ENCODE measurements at regions not wholly inside any gene's neighbourhood (a gene's known extent, or its start where the extent isn't known, plus 50 kb on each side); places are given as distances from the start of the nearest gene placed in this dataset.

- DNase-seq = no peak
These were observed 268.5 kb downstream of the ENC1 start for GRCh38 chr5:74372051-74372450.

- DNase-seq = no peak
These were observed 268.9 kb downstream of the ENC1 start for GRCh38 chr5:74371621-74372020.

- DNase-seq = no peak
These were observed 270.4 kb downstream of the ENC1 start for GRCh38 chr5:74370168-74370567.

GRCh38 chr5:74369173-74369572 is 271.4 kb downstream of the ENC1 start:
- DNase-seq = no peak

GRCh38 chr5:74367934-74368333 is 272.6 kb downstream of the ENC1 start:
- no peak for DNase-seq

- no peak for DNase-seq
These were observed 273.2 kb downstream of the ENC1 start for GRCh38 chr5:74367241-74367733.

- no peak for DNase-seq
These were observed 274.8 kb downstream of the ENC1 start for GRCh38 chr5:74365723-74366122.

- no peak for DNase-seq
These were observed 276.0 kb downstream of the ENC1 start for GRCh38 chr5:74364507-74364906.

GRCh38 chr5:74363603-74364205 is 276.8 kb downstream of the ENC1 start:
- no peak for DNase-seq

- no peak for DNase-seq
These were observed 278.8 kb downstream of the ENC1 start for GRCh38 chr5:74361406-74362358.

GRCh38 chr5:74360535-74361210 is 279.9 kb downstream of the ENC1 start:
- DNase-seq = no peak

GRCh38 chr5:74357827-74358226 is 282.7 kb downstream of the ENC1 start:
- no peak for DNase-seq

GRCh38 chr5:74356009-74356695 is 284.4 kb downstream of the ENC1 start:
- no peak for DNase-seq

- no peak for DNase-seq
These were observed 285.3 kb downstream of the ENC1 start for GRCh38 chr5:74355041-74355824.

- DNase-seq = no peak
These were observed 288.3 kb downstream of the ENC1 start for GRCh38 chr5:74352256-74352655.

GRCh38 chr5:74342948-74343682 is 297.4 kb downstream of the ENC1 start:
- DNase-seq = no peak

GRCh38 chr5:74342182-74342581 is 298.3 kb downstream of the ENC1 start:
- DNase-seq = no peak

GRCh38 chr5:74341221-74341620 is 299.3 kb downstream of the ENC1 start:
- no peak for DNase-seq

GRCh38 chr5:74340476-74340875 is 300.1 kb downstream of the ENC1 start:
- DNase-seq = no peak

- DNase-seq = no peak
These were observed 302.6 kb downstream of the ENC1 start for GRCh38 chr5:74337984-74338310.

GRCh38 chr5:74337254-74337983 is 303.1 kb downstream of the ENC1 start:
- DNase-seq = no peak

All from activated CD4-positive, alpha-beta T cell treated with anti-CD3 and anti-CD28 coated beads, Interleukin-2, amount 50 U/mL, for 1 hour (primary cell).